ENCODE measurements at regions not wholly inside any gene's neighbourhood (a gene's known extent, or its start where the extent isn't known, plus 50 kb on each side); places are given as distances from the start of the nearest gene placed in this dataset.

- Mint-ChIP-seq H3K27ac (no peak overlapping the region), H3K9me3 (peaks cover 41% of the 10 kb centered on the region), H3K4me1 (peaks cover 3% of the 10 kb centered on the region; the same call in 1 of the 2 replicates), H3K27me3 (ENCODE audit: low read depth) (peaks cover 5% of the 10 kb centered on the region; the same call in 1 of the 2 replicates), H3K36me3 (peaks cover 40% of the 10 kb centered on the region), H3K4me3 (no peak overlapping the region)
- POLR2A ChIA-PET, result no interaction called here
- CTCF ChIA-PET, result no interaction called here
- TF ChIP-seq FOXP4 (CRISPR knock-in tag; IDR thresholded peaks at IDR 0.05) (no peak), HMGA2 (CRISPR knock-in tag; IDR thresholded peaks at IDR 0.05) (no peak), ZNF671 (CRISPR knock-in tag; IDR thresholded peaks at IDR 0.05) (no peak), NFE2L1 (CRISPR knock-in tag; IDR thresholded peaks at IDR 0.05) (no peak), SP1 (CRISPR knock-in tag; conservative IDR thresholded peaks at IDR 0.05) (no peak)
- TF ChIP-seq, protein P1, sequence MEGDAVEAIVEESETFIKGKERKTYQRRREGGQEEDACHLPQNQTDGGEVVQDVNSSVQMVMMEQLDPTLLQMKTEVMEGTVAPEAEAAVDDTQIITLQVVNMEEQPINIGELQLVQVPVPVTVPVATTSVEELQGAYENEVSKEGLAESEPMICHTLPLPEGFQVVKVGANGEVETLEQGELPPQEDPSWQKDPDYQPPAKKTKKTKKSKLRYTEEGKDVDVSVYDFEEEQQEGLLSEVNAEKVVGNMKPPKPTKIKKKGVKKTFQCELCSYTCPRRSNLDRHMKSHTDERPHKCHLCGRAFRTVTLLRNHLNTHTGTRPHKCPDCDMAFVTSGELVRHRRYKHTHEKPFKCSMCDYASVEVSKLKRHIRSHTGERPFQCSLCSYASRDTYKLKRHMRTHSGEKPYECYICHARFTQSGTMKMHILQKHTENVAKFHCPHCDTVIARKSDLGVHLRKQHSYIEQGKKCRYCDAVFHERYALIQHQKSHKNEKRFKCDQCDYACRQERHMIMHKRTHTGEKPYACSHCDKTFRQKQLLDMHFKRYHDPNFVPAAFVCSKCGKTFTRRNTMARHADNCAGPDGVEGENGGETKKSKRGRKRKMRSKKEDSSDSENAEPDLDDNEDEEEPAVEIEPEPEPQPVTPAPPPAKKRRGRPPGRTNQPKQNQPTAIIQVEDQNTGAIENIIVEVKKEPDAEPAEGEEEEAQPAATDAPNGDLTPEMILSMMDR (IDR thresholded peaks at IDR 0.05), result no peak
- TF ChIP-seq, protein P2, sequence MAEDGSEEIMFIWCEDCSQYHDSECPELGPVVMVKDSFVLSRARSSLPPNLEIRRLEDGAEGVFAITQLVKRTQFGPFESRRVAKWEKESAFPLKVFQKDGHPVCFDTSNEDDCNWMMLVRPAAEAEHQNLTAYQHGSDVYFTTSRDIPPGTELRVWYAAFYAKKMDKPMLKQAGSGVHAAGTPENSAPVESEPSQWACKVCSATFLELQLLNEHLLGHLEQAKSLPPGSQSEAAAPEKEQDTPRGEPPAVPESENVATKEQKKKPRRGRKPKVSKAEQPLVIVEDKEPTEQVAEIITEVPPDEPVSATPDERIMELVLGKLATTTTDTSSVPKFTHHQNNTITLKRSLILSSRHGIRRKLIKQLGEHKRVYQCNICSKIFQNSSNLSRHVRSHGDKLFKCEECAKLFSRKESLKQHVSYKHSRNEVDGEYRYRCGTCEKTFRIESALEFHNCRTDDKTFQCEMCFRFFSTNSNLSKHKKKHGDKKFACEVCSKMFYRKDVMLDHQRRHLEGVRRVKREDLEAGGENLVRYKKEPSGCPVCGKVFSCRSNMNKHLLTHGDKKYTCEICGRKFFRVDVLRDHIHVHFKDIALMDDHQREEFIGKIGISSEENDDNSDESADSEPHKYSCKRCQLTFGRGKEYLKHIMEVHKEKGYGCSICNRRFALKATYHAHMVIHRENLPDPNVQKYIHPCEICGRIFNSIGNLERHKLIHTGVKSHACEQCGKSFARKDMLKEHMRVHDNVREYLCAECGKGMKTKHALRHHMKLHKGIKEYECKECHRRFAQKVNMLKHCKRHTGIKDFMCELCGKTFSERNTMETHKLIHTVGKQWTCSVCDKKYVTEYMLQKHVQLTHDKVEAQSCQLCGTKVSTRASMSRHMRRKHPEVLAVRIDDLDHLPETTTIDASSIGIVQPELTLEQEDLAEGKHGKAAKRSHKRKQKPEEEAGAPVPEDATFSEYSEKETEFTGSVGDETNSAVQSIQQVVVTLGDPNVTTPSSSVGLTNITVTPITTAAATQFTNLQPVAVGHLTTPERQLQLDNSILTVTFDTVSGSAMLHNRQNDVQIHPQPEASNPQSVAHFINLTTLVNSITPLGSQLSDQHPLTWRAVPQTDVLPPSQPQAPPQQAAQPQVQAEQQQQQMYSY (CRISPR knock-in tag; IDR thresholded peaks at IDR 0.05), result no peak
- no peak for ATAC-seq
- DNase-seq (ENCODE audit: low spot score), result no peak
These were observed 79.0 kb upstream of the SGO1 start for GRCh38 chr3:20264900-20265567.

DNA sequence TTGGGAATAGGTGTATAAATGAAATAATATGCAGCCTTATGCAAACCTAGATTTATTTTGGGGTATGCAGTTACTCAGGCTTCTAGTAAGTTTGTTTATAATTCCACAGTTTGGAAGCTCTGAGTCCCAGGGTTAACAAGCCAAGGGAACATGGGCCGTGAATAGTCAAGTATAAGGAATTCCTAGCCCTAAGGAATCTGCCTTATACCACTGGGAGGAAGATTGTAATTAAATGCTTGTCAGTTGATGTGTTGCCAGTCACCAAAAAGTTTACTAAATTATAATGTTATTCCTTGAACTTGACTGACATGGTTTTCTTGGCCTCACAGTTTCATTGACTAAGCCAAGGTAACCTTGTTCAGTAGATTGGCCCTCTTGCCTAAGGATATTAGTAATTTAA, 72.4 kb upstream of the SGO1 start:
- Mint-ChIP-seq H3K4me1 (peaks cover 19% of the 10 kb centered on the region), H3K36me3 (peaks cover 4% of the 10 kb centered on the region; the same call in 1 of the 2 replicates), H3K27ac (no peak overlapping the region), H3K4me3 (no peak overlapping the region), H3K27me3 (ENCODE audit: low read depth) (no peaks in the 10 kb centered on the region; the same call in 1 of the 2 replicates), H3K9me3 (peaks cover 7% of the 10 kb centered on the region)
- ATAC-seq, result no peak
- POLR2A ChIA-PET, result no interaction called here
- TF ChIP-seq USF1 (CRISPR knock-in tag; IDR thresholded peaks at IDR 0.05), result no peak
- no peak for TF ChIP-seq IRF1 (CRISPR knock-in tag; IDR thresholded peaks at IDR 0.05)
- no peak for TF ChIP-seq FOXJ3 (CRISPR knock-in tag; IDR thresholded peaks at IDR 0.05; ENCODE audit: borderline replicate concordance)
- no peak for TF ChIP-seq TEAD4 (CRISPR knock-in tag; IDR thresholded peaks at IDR 0.05)
- no peak for TF ChIP-seq ZNF416 (CRISPR knock-in tag; IDR thresholded peaks at IDR 0.05)
- no peak for TF ChIP-seq SMAD3 (CRISPR knock-in tag; IDR thresholded peaks at IDR 0.05; ENCODE audit: borderline replicate concordance)
- no peak for TF ChIP-seq NR2C2 (CRISPR knock-in tag; IDR thresholded peaks at IDR 0.05)
- no peak for TF ChIP-seq MYBL2 (CRISPR knock-in tag; IDR thresholded peaks at IDR 0.05)
- TF ChIP-seq SOX15 (CRISPR knock-in tag; IDR thresholded peaks at IDR 0.05), result no peak
- TF ChIP-seq ZNF263 (CRISPR knock-in tag; IDR thresholded peaks at IDR 0.05; ENCODE audit: low read depth), result no peak
- DNase-seq (ENCODE audit: low spot score), result no peak
- CTCF ChIA-PET, result no interaction called here
